Right lobe of liver (tissue), 6 donors: ENCODE measurements at regions not wholly inside any gene's neighbourhood (a gene's known extent, or its start where the extent isn't known, plus 50 kb on each side); places are given as distances from the start of the nearest gene placed in this dataset.

Experiments used
- ATAC-seq, 4 donors: fragments of 200-7000 bp; cut with Tn5 transposase; one replicate each; pipeline ENCODE4 v1.9.1; 2020; ENCODE audit warnings: mild to moderate bottlenecking in 4 of 4, moderate library complexity in 4 of 4
- DNase-seq, 3 donors: peaks; one replicate each; pipeline ENCODE4 v3.0.0-alpha.2; 2020
- H3K27ac ChIP-seq, 3 donors: fragments of 200-600 bp; one replicate each; pipeline ENCODE4 v1.8.0; 2022
- H3K27me3 ChIP-seq, 2 donors: fragments of 200-600 bp; one replicate each; pipeline ENCODE4 v1.8.0; 2022
- H3K36me3 ChIP-seq, 4 donors: fragments of 200-600 bp; sonication (generic) in 1 of 4; one replicate each; pipeline versions ENCODE4 v1.5.1 to v1.8.0; 2017 to 2022; ENCODE audit warnings: control low read depth in 1 of 4
- H3K4me1 ChIP-seq, 4 donors: fragments of 200-600 bp; sonication (generic) in 1 of 4; one replicate each; pipeline versions ENCODE4 v1.5.1 to v1.8.0; 2017 to 2022; ENCODE audit warnings: control low read depth in 1 of 4
- H3K4me3 ChIP-seq, 3 donors: fragments of 200-600 bp; one replicate each; pipeline ENCODE4 v1.8.0; 2022
- H3K9me3 ChIP-seq, 4 donors: fragments of 200-600 bp; sonication (generic) in 1 of 4; one replicate each; pipeline versions ENCODE4 v1.5.1 to v1.8.0; 2017 to 2022; ENCODE audit warnings: control low read depth in 1 of 4
- CTCF ChIP-seq, 4 donors: fragments of 200-600 bp in 3 of 4; fragments of 450-650 bp in 1 of 4; IDR thresholded peaks; one replicate each; pipeline versions ENCODE4 v1.5.1 to v1.8.0; 2016 to 2022; ENCODE audit warnings: antibody characterized with exemption in 4 of 4, mild to moderate bottlenecking in 2 of 4
- POLR2A ChIP-seq: fragments of 450-650 bp; IDR thresholded peaks from one replicate; pipeline ENCODE4 v1.6.1; 2017; ENCODE audit warnings: antibody characterized with exemption, mild to moderate bottlenecking
- WGBS: methylation state at CpG from one replicate; pipeline ENCODE4 v1.1.6; 2018; ENCODE audit warnings: low coverage, low lambda C conversion rate; ENCODE audit not compliant: insufficient coverage; ENCODE audit errors: missing lambda C conversion rate; 5-methylcytosine and 5-hydroxymethylcytosine counted together
- intact Hi-C, 2 donors: fragments of 100-400 bp; cut with DNase I; formaldehyde crosslinking; loops; one replicate each; pipeline versions ENCODE4 v1.11.2 to v1.14.1; 2022
- donor health status: DM: no; HTN: yes; CAD: no.
- donor health status: DM: no; HTN: no; CAD: no.
- donor health status: DM: no; HTN: no; CAD: no.
- donor health status: DM: no; HTN: yes; CAD: no.
- donor health status: DM: no; HTN: yes; CAD: no.

- Histone ChIP-seq H3K27ac (no peak overlapping the region), H3K36me3 (peaks cover 0 to 2% (median 0%) of the 10 kb centered on the region in 4 donors), H3K4me1 (no peaks in the 10 kb centered on the region), H3K4me3 (no peak overlapping the region), H3K27me3 (no peaks in the 10 kb centered on the region), H3K9me3 (no peaks in the 10 kb centered on the region)
- TF ChIP-seq POLR2A (no peak), CTCF (IDR thresholded peaks at IDR 0.05) (no peak)
- ATAC-seq (no peak), DNase-seq (no peak)
- intact Hi-C loops, result no loop called here
Observed at GRCh38 chr3:103009609-103010008, 574.8 kb downstream of the ZPLD1 start.

GRCh38 chr3:103025880-103026279, 591.1 kb downstream of the ZPLD1 start:
- intact Hi-C loops, result no loop called here
- Histone ChIP-seq H3K9me3 (no peaks in the 10 kb centered on the region), H3K4me1 (no peaks in the 10 kb centered on the region), H3K27ac (no peak overlapping the region), H3K36me3 (no peaks in the 10 kb centered on the region), H3K27me3 (no peaks in the 10 kb centered on the region), H3K4me3 (no peak overlapping the region)
- DNase-seq (no peak), ATAC-seq (no peak)
- TF ChIP-seq CTCF (IDR thresholded peaks at IDR 0.05), result no peak
- TF ChIP-seq POLR2A, result no peak

GRCh38 chr3:103033841-103034240, 599.0 kb downstream of the ZPLD1 start:
- Histone ChIP-seq H3K27ac (no peak overlapping the region), H3K4me1 (no peaks in the 10 kb centered on the region), H3K36me3 (no peaks in the 10 kb centered on the region), H3K27me3 (no peaks in the 10 kb centered on the region), H3K9me3 (no peaks in the 10 kb centered on the region), H3K4me3 (no peak overlapping the region)
- DNase-seq (no peak), ATAC-seq (no peak)
- TF ChIP-seq POLR2A (no peak), CTCF (IDR thresholded peaks at IDR 0.05) (no peak)
- 62% methylated on average over 2 of the region's 2 CpGs for WGBS
- intact Hi-C loops, result no loop called here

- intact Hi-C loops, result no loop called here
- H3K36me3 ChIP-seq, result no peaks in the 10 kb centered on the region
- no peak for TF ChIP-seq POLR2A
- no peak for TF ChIP-seq CTCF (IDR thresholded peaks at IDR 0.05)
- H3K4me3 ChIP-seq, result no peak overlapping the region
- 72% methylated on average over 2 of the region's 2 CpGs for WGBS
- H3K9me3 ChIP-seq, result no peaks in the 10 kb centered on the region
- DNase-seq (no peak), ATAC-seq (no peak)
- H3K27ac ChIP-seq, result no peak overlapping the region
- H3K4me1 ChIP-seq, result no peaks in the 10 kb centered on the region
- no peaks in the 10 kb centered on the region for H3K27me3 ChIP-seq
Observed at GRCh38 chr3:103047640-103048039, 612.8 kb downstream of the ZPLD1 start.

- Histone ChIP-seq H3K27ac (no peak overlapping the region), H3K9me3 (no peaks in the 10 kb centered on the region), H3K4me3 (no peak overlapping the region), H3K27me3 (no peaks in the 10 kb centered on the region), H3K36me3 (no peaks in the 10 kb centered on the region), H3K4me1 (no peaks in the 10 kb centered on the region)
- 78% methylated on average over 5 of the region's 5 CpGs for WGBS
- peak in 2 of 4 donors; percentile 34 to 53 for ATAC-seq
- intact Hi-C loops, result no loop called here
- DNase-seq, result no peak
- TF ChIP-seq POLR2A, result no peak
- TF ChIP-seq CTCF (IDR thresholded peaks at IDR 0.05), result no peak
Observed at GRCh38 chr3:103048068-103048722, 613.4 kb downstream of the ZPLD1 start.
